ENCODE measurements at regions not wholly inside any gene's neighbourhood (a gene's known extent, or its start where the extent isn't known, plus 50 kb on each side); places are given as distances from the start of the nearest gene placed in this dataset.

DNA sequence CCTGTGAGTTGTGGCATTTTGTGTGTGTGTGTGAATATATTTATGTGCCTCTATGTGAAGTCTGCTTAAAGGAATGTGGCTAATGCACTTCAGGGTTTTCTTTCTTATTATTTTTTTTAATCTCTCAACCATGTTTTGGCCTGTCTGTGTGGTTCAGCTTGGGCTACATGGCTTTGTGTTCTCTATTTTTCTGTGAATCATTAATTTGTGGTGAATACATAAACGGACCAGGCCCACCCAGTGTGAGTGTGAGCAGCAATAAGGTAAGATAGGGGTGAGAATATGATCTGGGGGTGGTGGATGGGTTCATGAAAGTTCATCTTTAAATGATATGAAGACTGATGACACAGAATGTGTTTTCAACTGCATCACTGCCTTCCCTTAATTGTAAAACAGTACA is 726.6 kb upstream of the TSPY4 start:
- TF ChIP-seq, protein P1, sequence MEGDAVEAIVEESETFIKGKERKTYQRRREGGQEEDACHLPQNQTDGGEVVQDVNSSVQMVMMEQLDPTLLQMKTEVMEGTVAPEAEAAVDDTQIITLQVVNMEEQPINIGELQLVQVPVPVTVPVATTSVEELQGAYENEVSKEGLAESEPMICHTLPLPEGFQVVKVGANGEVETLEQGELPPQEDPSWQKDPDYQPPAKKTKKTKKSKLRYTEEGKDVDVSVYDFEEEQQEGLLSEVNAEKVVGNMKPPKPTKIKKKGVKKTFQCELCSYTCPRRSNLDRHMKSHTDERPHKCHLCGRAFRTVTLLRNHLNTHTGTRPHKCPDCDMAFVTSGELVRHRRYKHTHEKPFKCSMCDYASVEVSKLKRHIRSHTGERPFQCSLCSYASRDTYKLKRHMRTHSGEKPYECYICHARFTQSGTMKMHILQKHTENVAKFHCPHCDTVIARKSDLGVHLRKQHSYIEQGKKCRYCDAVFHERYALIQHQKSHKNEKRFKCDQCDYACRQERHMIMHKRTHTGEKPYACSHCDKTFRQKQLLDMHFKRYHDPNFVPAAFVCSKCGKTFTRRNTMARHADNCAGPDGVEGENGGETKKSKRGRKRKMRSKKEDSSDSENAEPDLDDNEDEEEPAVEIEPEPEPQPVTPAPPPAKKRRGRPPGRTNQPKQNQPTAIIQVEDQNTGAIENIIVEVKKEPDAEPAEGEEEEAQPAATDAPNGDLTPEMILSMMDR (IDR thresholded peaks at IDR 0.05; ENCODE audit: insufficient read depth, low read length, severe bottlenecking): no peak
- DNase-seq (ENCODE audit: low read depth) (no peak), FAIRE-seq (no peak)
- Histone ChIP-seq H3K36me3 (ENCODE audit: control insufficient read depth, insufficient read depth, low read length) (no peaks in the 10 kb centered on the region), H3K4me3 (ENCODE audit: low read depth, low read length) (no peak overlapping the region), H3K27me3 (ENCODE audit: control insufficient read depth, insufficient read depth, low read length) (no peaks in the 10 kb centered on the region)

DNA sequence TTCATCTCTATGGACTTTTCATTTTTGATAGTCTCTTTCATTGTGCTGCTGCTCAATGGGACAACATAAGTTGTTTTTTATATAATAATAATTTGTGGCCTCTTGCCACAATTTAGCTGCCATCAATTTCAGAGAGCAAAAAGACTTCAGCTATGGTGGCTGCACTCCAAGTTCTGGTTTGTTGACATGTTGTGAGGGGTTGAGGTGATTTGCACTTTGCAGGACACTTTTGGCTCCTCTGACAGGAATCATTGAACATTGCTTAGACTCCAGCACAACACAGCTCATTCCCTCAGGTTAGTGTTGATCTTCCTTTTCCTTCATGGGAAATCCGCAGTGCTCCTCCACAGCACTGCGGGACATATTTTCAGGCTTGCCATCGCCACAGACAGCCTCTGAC is 725.4 kb upstream of the TSPY4 start:
- TF ChIP-seq, protein P1 (IDR thresholded peaks at IDR 0.05; ENCODE audit: insufficient read depth, low read length, severe bottlenecking): no peak
- Histone ChIP-seq H3K27me3 (ENCODE audit: control insufficient read depth, insufficient read depth, low read length) (no peaks in the 10 kb centered on the region), H3K4me3 (ENCODE audit: low read depth, low read length) (no peak overlapping the region), H3K36me3 (ENCODE audit: control insufficient read depth, insufficient read depth, low read length) (no peaks in the 10 kb centered on the region)
- DNase-seq (ENCODE audit: low read depth) (no peak), FAIRE-seq (no peak)

DNA sequence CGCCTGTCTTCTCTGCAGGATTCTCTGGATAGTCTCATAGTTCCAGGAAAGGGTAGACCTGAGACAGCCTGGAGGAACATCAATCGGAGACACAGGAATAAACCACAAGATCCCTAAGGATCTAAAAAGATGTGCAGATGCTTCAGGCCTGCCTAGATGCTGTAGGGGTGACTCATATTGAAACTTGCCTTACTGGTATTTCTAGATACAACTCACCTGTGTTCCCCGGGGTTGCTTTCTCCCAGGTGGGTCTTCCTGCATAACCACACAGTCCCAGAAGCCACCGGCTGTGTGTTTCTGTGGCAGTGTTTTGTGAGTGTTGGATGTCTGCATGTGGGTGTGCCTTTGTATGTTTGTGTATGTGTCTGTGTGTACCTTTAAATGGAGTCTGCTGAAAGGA is 719.0 kb upstream of the TSPY4 start:
- TF ChIP-seq, protein P1 (IDR thresholded peaks at IDR 0.05; ENCODE audit: insufficient read depth, low read length, severe bottlenecking): no peak
- peak; percentile 44 for DNase-seq (ENCODE audit: low read depth)
- Histone ChIP-seq H3K27me3 (ENCODE audit: control insufficient read depth, insufficient read depth, low read length) (no peaks in the 10 kb centered on the region), H3K4me3 (ENCODE audit: low read depth, low read length) (no peak overlapping the region), H3K36me3 (ENCODE audit: control insufficient read depth, insufficient read depth, low read length) (no peaks in the 10 kb centered on the region)
- FAIRE-seq: no peak

DNA sequence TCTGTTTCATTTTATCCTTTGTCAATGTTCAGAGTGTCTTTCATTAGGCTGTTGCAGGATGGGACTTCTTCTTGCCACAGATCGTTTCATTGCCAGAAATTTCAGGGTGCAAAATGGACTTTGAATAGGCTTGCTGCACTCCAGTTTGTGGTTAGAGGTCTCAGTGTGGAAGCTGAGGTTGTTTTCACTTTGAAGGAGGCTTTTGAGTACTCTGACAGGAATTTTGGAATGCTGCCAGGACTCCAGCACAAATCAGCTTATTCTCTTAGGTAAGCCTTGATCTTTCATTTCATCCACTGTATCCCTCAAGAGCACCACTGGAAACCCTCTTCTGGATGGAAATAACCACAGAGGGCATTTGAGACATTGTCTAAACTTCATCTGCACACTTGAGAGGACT is 715.1 kb upstream of the TSPY4 start:
- FAIRE-seq: no peak
- no peaks in the 10 kb centered on the region for H3K36me3 ChIP-seq (ENCODE audit: control insufficient read depth, insufficient read depth, low read length)
- TF ChIP-seq, protein P1 (IDR thresholded peaks at IDR 0.05; ENCODE audit: insufficient read depth, low read length, severe bottlenecking): no peak
- no peak overlapping the region for H3K4me3 ChIP-seq (ENCODE audit: low read depth, low read length)
- no peaks in the 10 kb centered on the region for H3K27me3 ChIP-seq (ENCODE audit: control insufficient read depth, insufficient read depth, low read length)
- DNase-seq (ENCODE audit: low read depth): peak; percentile 12

DNA sequence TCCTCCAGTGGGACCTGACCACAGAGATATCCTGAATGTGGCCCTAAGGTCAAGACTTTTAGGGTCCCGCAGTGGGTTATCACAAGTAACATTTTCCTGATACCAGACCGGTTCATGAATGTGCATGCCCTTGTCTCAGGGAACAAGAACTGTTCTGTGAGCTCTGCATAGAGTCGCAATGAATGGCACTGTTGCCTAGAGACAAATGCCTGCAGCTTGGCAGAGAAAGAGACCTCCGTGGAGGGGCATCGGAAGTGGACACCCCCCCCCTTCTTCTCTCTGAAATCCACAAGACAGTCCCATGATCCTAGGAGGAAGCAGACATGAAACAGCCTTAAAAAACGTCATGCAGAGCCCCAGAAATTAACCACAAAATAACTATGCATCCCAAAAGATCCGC is 714.4 kb upstream of the TSPY4 start:
- DNase-seq (ENCODE audit: low read depth): no peak
- TF ChIP-seq, protein P1 (IDR thresholded peaks at IDR 0.05; ENCODE audit: insufficient read depth, low read length, severe bottlenecking): no peak
- Histone ChIP-seq H3K4me3 (ENCODE audit: low read depth, low read length) (no peak overlapping the region), H3K36me3 (ENCODE audit: control insufficient read depth, insufficient read depth, low read length) (no peaks in the 10 kb centered on the region), H3K27me3 (ENCODE audit: control insufficient read depth, insufficient read depth, low read length) (no peaks in the 10 kb centered on the region)
- FAIRE-seq: no peak

DNA sequence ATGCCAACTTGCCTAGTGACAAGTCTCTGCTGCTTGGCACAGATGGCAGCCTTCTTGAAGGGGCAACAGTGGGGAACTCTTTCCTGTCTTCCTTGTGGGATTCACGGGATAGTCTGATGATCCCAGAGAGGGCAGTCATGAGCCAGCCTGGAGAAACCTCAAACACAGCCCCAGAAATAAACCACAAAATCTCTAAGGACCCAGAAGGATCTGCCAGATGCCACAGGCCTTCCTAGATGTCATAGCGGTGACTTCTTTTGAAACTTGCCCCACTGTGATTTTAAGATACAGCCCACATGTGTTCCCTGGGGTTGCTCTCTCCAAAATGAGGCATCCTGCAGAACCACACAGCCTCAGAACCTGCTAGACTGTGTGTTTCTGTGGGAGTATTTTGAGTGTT is 707.6 kb upstream of the TSPY4 start:
- FAIRE-seq (no peak), DNase-seq (ENCODE audit: low read depth) (no peak)
- H3K36me3 ChIP-seq (ENCODE audit: control insufficient read depth, insufficient read depth, low read length): no peaks in the 10 kb centered on the region
- TF ChIP-seq, protein P1 (IDR thresholded peaks at IDR 0.05; ENCODE audit: insufficient read depth, low read length, severe bottlenecking): no peak
- no peak overlapping the region for H3K4me3 ChIP-seq (ENCODE audit: low read depth, low read length)
- H3K27me3 ChIP-seq (ENCODE audit: control insufficient read depth, insufficient read depth, low read length): no peaks in the 10 kb centered on the region

Data from bronchial epithelial cell (primary cell).